A549 (cell line): ENCODE measurements at regions not wholly inside any gene's neighbourhood (a gene's known extent, or its start where the extent isn't known, plus 50 kb on each side); places are given as distances from the start of the nearest gene placed in this dataset.

Source experiments
- ATAC-seq, 2 experiments: fragments of 200-7000 bp in 1 of 2; fragments of >200 bp in 1 of 2; cut with Nextera tagmentation in 1 of 2; cut with Tn5 transposase in 1 of 2; 3 replicates each; pipeline versions ENCODE4 v1.8.0 to v1.9.1; 2018 to 2020; ENCODE audit warnings: mild to moderate bottlenecking in 1 of 2, moderate library complexity in 1 of 2
- CTCF ChIA-PET: fragments of 300-600 bp; sonication (Branson Sonifier 250); formaldehyde crosslinking; extraction: SDS; loops from one replicate; lab custom pipeline; 2021; ENCODE audit warnings: antibody characterized with exemption, inconsistent platforms; lab: Yijun Ruan, JAX
- POLR2A ChIA-PET: fragments of 350-600 bp; formaldehyde crosslinking; extraction: SDS; loops from one replicate; lab custom pipeline; 2021; ENCODE audit warnings: antibody characterized with exemption, inconsistent platforms; lab: Yijun Ruan, JAX
- DNase-seq, 2 experiments: peaks; one replicate each; pipeline versions ENCODE4 v3.0.0 to v3.0.0-alpha.2; 2011 to 2016; ENCODE audit warnings: low read depth in 1 of 2, low spot score in 1 of 2
- FAIRE-seq: peaks from 2 replicates; lab custom pipeline; 2011; peaks lifted over from hg19 to GRCh38; lab: Jason Lieb, UNC
- H3K27ac ChIP-seq, 2 experiments: fragments of >200 bp; sonication (Bioruptor Twin); formaldehyde crosslinking; 3 replicates each; pipeline ENCODE4 v1.5.1; 2016 to 2017
- H3K4me1 ChIP-seq: fragments of >200 bp; sonication (Bioruptor Twin); formaldehyde crosslinking; 3 replicates; pipeline ENCODE4 v1.6.1; 2016
- H3K4me2 ChIP-seq: fragments of >200 bp; sonication (Bioruptor Twin); formaldehyde crosslinking; 3 replicates; pipeline ENCODE4 v1.6.1; 2016
- H3K4me3 ChIP-seq: fragments of >200 bp; sonication (Bioruptor Twin); formaldehyde crosslinking; 3 replicates; pipeline ENCODE4 v1.5.1; 2016
- H3K9me3 ChIP-seq: fragments of >200 bp; sonication (Bioruptor Twin); formaldehyde crosslinking; 3 replicates; pipeline ENCODE4 v1.6.1; 2016
- CBX2 ChIP-seq: fragments of 200-600 bp; sonication (generic); IDR thresholded peaks from 2 replicates; pipeline ENCODE4 v1.6.1; 2016; ENCODE audit warnings: low read depth, mild to moderate bottlenecking, borderline replicate concordance
- CBX8 ChIP-seq: fragments of 200-600 bp; sonication (generic); IDR thresholded peaks from 2 replicates; pipeline ENCODE4 v1.6.1; 2016
- CHD2 ChIP-seq: fragments of 150-350 bp; IDR thresholded peaks from 2 replicates; pipeline ENCODE4 v1.6.1; 2014; ENCODE audit warnings: low read length; ENCODE audit not compliant: partially characterized antibody
- CHD4 ChIP-seq: fragments of 200-600 bp; sonication (generic); IDR thresholded peaks from 2 replicates; pipeline ENCODE4 v1.6.1; 2016; ENCODE audit warnings: antibody characterized with exemption, mild to moderate bottlenecking, borderline replicate concordance
- EHF ChIP-seq: fragments of 250-450 bp; sonication (Bioruptor Pico); IDR thresholded peaks from 2 replicates; pipeline ENCODE4 v1.5.0; 2020; ENCODE audit warnings: mild to moderate bottlenecking
- ESRRA ChIP-seq: fragments of 150-350 bp; IDR thresholded peaks from 2 replicates; pipeline ENCODE4 v1.6.1; 2014; ENCODE audit warnings: mild to moderate bottlenecking, low read length, borderline replicate concordance
- FOSB ChIP-seq: fragments of 250-450 bp; sonication (Bioruptor Pico); IDR thresholded peaks from 2 replicates; pipeline ENCODE4 v1.5.0; 2020; ENCODE audit warnings: mild to moderate bottlenecking, moderate library complexity
- FOXS1 ChIP-seq: fragments of 250-450 bp; sonication (Bioruptor Pico); IDR thresholded peaks from 2 replicates; pipeline ENCODE4 v1.5.0; 2020; ENCODE audit warnings: mild to moderate bottlenecking, moderate library complexity
- GATA3 ChIP-seq: IDR thresholded peaks from 2 replicates; pipeline ENCODE4 v1.6.1; 2012; ENCODE audit warnings: borderline replicate concordance
- HDAC2 ChIP-seq: fragments of 200-600 bp; sonication (generic); IDR thresholded peaks from 2 replicates; pipeline ENCODE4 v1.6.1; 2016
- HEYL ChIP-seq: fragments of 250-450 bp; sonication (Bioruptor Pico); IDR thresholded peaks from 2 replicates; pipeline ENCODE4 v1.8.0; 2021; ENCODE audit warnings: mild to moderate bottlenecking, moderate library complexity
- HOXA7 ChIP-seq: fragments of 250-450 bp; sonication (Bioruptor Pico); IDR thresholded peaks from 2 replicates; pipeline ENCODE4 v1.5.0; 2020; ENCODE audit warnings: mild to moderate bottlenecking, moderate library complexity
- HOXB13 ChIP-seq: fragments of 250-450 bp; sonication (Bioruptor Pico); IDR thresholded peaks from 2 replicates; pipeline ENCODE4 v1.5.0; 2020; ENCODE audit warnings: low read depth, mild to moderate bottlenecking, moderate library complexity
- JUN ChIP-seq, 2 experiments: fragments of >200 bp; sonication (Bioruptor Twin); formaldehyde crosslinking; IDR thresholded peaks; 2 replicates in 1 of 2; 3 replicates in 1 of 2; pipeline ENCODE4 v1.6.1; 2016 to 2017
- KDM1A ChIP-seq: fragments of 200-600 bp; sonication (generic); IDR thresholded peaks from 2 replicates; pipeline ENCODE4 v1.6.1; 2016; ENCODE audit warnings: low read depth, mild to moderate bottlenecking
- MAFK ChIP-seq: fragments of 450-650 bp; IDR thresholded peaks from 2 replicates; pipeline ENCODE4 v1.6.1; 2014; ENCODE audit not compliant: partially characterized antibody
- MYC ChIP-seq: IDR thresholded peaks from 2 replicates; pipeline ENCODE4 v1.6.1; 2012; ENCODE audit warnings: mild to moderate bottlenecking, inconsistent platforms, low read length, improper control_type of control experiment, borderline replicate concordance
- NFE2L2 ChIP-seq: fragments of 150-350 bp; conservative IDR thresholded peaks from 2 replicates; pipeline ENCODE4 v1.6.1; 2014; ENCODE audit warnings: low read length
- NPAS2 ChIP-seq: fragments of 250-450 bp; sonication (Bioruptor Pico); IDR thresholded peaks from 2 replicates; pipeline ENCODE4 v1.8.0; 2022; ENCODE audit warnings: mild to moderate bottlenecking, moderate library complexity, borderline replicate concordance
- NR3C1 ChIP-seq: fragments of >200 bp; sonication (Bioruptor Twin); formaldehyde crosslinking; IDR thresholded peaks from 3 replicates; pipeline ENCODE4 v1.6.1; 2017
- POLR2AphosphoS2 ChIP-seq: conservative IDR thresholded peaks from 2 replicates; pipeline ENCODE4 v1.6.1; 2012; ENCODE audit warnings: low read length, improper control_type of control experiment, inconsistent platforms
- RAD21 ChIP-seq, 2 experiments: fragments of >200 bp in 1 of 2; sonication (Bioruptor Twin) in 1 of 2; formaldehyde crosslinking in 1 of 2; IDR thresholded peaks in 1 of 2; conservative IDR thresholded peaks in 1 of 2; 2 replicates in 1 of 2; 3 replicates in 1 of 2; pipeline ENCODE4 v1.6.1; 2012 to 2018; ENCODE audit warnings: inconsistent platforms in 1 of 2
- RCOR1 ChIP-seq: fragments of 150-350 bp; IDR thresholded peaks from 2 replicates; pipeline ENCODE4 v1.6.1; 2014; ENCODE audit warnings: antibody characterized with exemption, low read length, low read depth
- RFX5 ChIP-seq: fragments of 450-650 bp; IDR thresholded peaks from 2 replicates; pipeline ENCODE4 v1.7.1; 2014; ENCODE audit warnings: antibody characterized with exemption, mild to moderate bottlenecking, moderate library complexity
- SMC3 ChIP-seq: fragments of >200 bp; sonication (Bioruptor Twin); formaldehyde crosslinking; IDR thresholded peaks from 3 replicates; pipeline ENCODE4 v1.6.1; 2018; ENCODE audit warnings: inconsistent platforms
- SREBF2 ChIP-seq: fragments of 450-650 bp; IDR thresholded peaks from 2 replicates; pipeline ENCODE4 v1.6.1; 2014; ENCODE audit warnings: mild to moderate bottlenecking, moderate library complexity
- TFCP2L1 ChIP-seq: fragments of 250-450 bp; sonication (Bioruptor Pico); IDR thresholded peaks from 2 replicates; pipeline ENCODE4 v1.5.0; 2021; ENCODE audit warnings: mild to moderate bottlenecking
- TP53 ChIP-seq: fragments of 250-450 bp; sonication (Bioruptor Pico); IDR thresholded peaks from 2 replicates; pipeline ENCODE4 v1.5.0; 2021; ENCODE audit warnings: mild to moderate bottlenecking, moderate library complexity
- ZFP36 ChIP-seq: fragments of 450-650 bp; IDR thresholded peaks from 2 replicates; pipeline ENCODE4 v1.6.1; 2014; ENCODE audit warnings: borderline replicate concordance; ENCODE audit not compliant: partially characterized antibody
- ZNF302 ChIP-seq: fragments of 250-450 bp; sonication (Bioruptor Pico); IDR thresholded peaks from 2 replicates; pipeline ENCODE4 v1.9.0; 2021; ENCODE audit warnings: inconsistent platforms, mild to moderate bottlenecking, moderate library complexity
- ZSCAN20 ChIP-seq: fragments of 250-450 bp; sonication (Bioruptor Pico); IDR thresholded peaks from 2 replicates; pipeline ENCODE4 v1.8.0; 2022; ENCODE audit warnings: mild to moderate bottlenecking, moderate library complexity
- WGBS: methylation state at CpG from one replicate; pipeline ENCODE4 v1.1.6; 2017; ENCODE audit errors: missing lambda C conversion rate; 5-methylcytosine and 5-hydroxymethylcytosine counted together
- TF ChIP-seq, protein P1 (sequence below): IDR thresholded peaks from 2 replicates; pipeline ENCODE4 v1.6.1; 2012
- TF ChIP-seq, protein P2 (sequence below): fragments of >200 bp; sonication (Bioruptor Twin); formaldehyde crosslinking; IDR thresholded peaks from 3 replicates; pipeline ENCODE4 v1.6.1; 2016
- TF ChIP-seq, protein P3 (sequence below): IDR thresholded peaks from 2 replicates; pipeline ENCODE4 v1.6.1; 2012; ENCODE audit warnings: low read depth, borderline replicate concordance
- TF ChIP-seq, protein P4 (sequence below): fragments of 450-650 bp; IDR thresholded peaks from 2 replicates; pipeline ENCODE4 v1.6.1; 2014; ENCODE audit warnings: antibody characterized with exemption
- TF ChIP-seq, protein P5 (sequence below): fragments of 250-450 bp; sonication (Bioruptor Pico); IDR thresholded peaks from 2 replicates; pipeline ENCODE4 v1.5.0; 2021; ENCODE audit warnings: mild to moderate bottlenecking, moderate library complexity, borderline replicate concordance
- TF ChIP-seq, protein P6 (sequence below): fragments of 150-350 bp; IDR thresholded peaks from 2 replicates; pipeline ENCODE4 v1.6.1; 2014; ENCODE audit warnings: low read depth, mild to moderate bottlenecking, low read length
- TF ChIP-seq, protein P7 (sequence below): IDR thresholded peaks from 2 replicates; pipeline ENCODE4 v1.6.1; 2012

DNA sequence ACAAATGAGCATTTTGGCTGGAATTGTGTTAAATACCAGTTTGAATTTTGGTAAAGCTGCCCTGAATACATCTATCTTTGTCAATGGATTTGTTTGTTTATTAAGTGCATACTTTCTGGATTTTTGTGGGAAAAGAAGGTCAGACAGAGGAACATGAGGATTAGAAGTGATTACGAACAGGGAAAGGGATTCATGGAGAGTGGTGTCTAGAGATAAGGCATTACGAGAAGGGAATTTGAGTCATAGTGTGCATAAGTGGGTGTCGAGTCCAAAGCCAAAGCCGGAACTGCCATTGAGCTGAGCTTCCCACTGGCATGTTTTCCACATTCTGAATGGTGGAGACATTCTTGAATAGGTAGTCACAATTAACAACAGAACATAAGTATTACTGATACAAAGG, 68.9 kb upstream of the EFEMP1 start:
- CTCF ChIA-PET: interaction anchor here (0.8 to 3.9 kb wide), 8 partner anchors 15 to 221 kb away, joined by 3 to 13 read pairs (median 4); no protein-coding TSS in a partner anchor
- no peaks in the 10 kb centered on the region for H3K9me3 ChIP-seq
- peak overlapping the region; percentile 45 for H3K4me2 ChIP-seq
- no peak overlapping the region for H3K4me3 ChIP-seq
- H3K4me1 ChIP-seq: peaks cover 40% of the 10 kb centered on the region
- H3K27ac ChIP-seq: peak overlapping the region; percentile 57 to 75
- 2% methylated on average over 4 of the region's 4 CpGs for WGBS
- peak; percentile 30 to 88 for DNase-seq
- ATAC-seq: peak; percentile 86 to 97
- POLR2A ChIA-PET: interaction anchor here (0.6 to 1.0 kb wide), 2 partner anchors 221 to 290 kb away, joined by 5 read pairs; no protein-coding TSS in a partner anchor
- peak; percentile 80 for FAIRE-seq
- TF ChIP-seq RCOR1 (no peak), ZSCAN20 (CRISPR knock-in tag) (no peak), CHD4 (no peak), HOXB13 (CRISPR knock-in tag) (no peak), FOSB (no peak), HOXA7 (no peak), MAFK (no peak), NFE2L2 (no peak), ZFP36 (no peak), SMC3 (no peak), HEYL (CRISPR knock-in tag) (no peak), SREBF2 (no peak), HDAC2 (no peak), RAD21 (conservative IDR thresholded peaks at IDR 0.05 in 1 of 2, IDR thresholded peaks at IDR 0.05 in 1 of 2) (peak; percentile 2 to 26; a peak in 1 of 5 replicates), CBX8 (no peak), NPAS2 (no peak), CHD2 (no peak), RFX5 (no peak), ESRRA (no peak), FOXS1 (CRISPR knock-in tag) (peak; percentile 49; the same call in 1 of the 2 replicates), TFCP2L1 (CRISPR knock-in tag) (no peak), EHF (CRISPR knock-in tag) (no peak), TP53 (CRISPR knock-in tag) (no peak), POLR2AphosphoS2 (no peak), NR3C1 (no peak), CBX2 (no peak), ZNF302 (CRISPR knock-in tag) (no peak), MYC (no peak), KDM1A (no peak), JUN (IDR thresholded peaks at IDR 0.05) (peak; percentile 60 to 75; a peak in 4 of 5 replicates), GATA3 (peak; percentile 99)
- TF ChIP-seq, protein P1, sequence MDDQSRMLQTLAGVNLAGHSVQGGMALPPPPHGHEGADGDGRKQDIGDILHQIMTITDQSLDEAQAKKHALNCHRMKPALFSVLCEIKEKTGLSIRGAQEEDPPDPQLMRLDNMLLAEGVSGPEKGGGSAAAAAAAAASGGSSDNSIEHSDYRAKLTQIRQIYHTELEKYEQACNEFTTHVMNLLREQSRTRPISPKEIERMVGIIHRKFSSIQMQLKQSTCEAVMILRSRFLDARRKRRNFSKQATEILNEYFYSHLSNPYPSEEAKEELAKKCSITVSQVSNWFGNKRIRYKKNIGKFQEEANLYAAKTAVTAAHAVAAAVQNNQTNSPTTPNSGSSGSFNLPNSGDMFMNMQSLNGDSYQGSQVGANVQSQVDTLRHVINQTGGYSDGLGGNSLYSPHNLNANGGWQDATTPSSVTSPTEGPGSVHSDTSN: 0 out of 2 replicates have a peak, but pooled peaks have one; percentile 18
- TF ChIP-seq, protein P2, sequence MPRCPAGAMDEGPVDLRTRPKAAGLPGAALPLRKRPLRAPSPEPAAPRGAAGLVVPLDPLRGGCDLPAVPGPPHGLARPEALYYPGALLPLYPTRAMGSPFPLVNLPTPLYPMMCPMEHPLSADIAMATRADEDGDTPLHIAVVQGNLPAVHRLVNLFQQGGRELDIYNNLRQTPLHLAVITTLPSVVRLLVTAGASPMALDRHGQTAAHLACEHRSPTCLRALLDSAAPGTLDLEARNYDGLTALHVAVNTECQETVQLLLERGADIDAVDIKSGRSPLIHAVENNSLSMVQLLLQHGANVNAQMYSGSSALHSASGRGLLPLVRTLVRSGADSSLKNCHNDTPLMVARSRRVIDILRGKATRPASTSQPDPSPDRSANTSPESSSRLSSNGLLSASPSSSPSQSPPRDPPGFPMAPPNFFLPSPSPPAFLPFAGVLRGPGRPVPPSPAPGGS: peak; percentile 59; the same call in 1 of the 3 replicates
- TF ChIP-seq, protein P3, sequence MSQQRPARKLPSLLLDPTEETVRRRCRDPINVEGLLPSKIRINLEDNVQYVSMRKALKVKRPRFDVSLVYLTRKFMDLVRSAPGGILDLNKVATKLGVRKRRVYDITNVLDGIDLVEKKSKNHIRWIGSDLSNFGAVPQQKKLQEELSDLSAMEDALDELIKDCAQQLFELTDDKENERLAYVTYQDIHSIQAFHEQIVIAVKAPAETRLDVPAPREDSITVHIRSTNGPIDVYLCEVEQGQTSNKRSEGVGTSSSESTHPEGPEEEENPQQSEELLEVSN: no peak
- TF ChIP-seq, protein P4, sequence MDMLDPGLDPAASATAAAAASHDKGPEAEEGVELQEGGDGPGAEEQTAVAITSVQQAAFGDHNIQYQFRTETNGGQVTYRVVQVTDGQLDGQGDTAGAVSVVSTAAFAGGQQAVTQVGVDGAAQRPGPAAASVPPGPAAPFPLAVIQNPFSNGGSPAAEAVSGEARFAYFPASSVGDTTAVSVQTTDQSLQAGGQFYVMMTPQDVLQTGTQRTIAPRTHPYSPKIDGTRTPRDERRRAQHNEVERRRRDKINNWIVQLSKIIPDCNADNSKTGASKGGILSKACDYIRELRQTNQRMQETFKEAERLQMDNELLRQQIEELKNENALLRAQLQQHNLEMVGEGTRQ: no peak
- TF ChIP-seq, protein P5, sequence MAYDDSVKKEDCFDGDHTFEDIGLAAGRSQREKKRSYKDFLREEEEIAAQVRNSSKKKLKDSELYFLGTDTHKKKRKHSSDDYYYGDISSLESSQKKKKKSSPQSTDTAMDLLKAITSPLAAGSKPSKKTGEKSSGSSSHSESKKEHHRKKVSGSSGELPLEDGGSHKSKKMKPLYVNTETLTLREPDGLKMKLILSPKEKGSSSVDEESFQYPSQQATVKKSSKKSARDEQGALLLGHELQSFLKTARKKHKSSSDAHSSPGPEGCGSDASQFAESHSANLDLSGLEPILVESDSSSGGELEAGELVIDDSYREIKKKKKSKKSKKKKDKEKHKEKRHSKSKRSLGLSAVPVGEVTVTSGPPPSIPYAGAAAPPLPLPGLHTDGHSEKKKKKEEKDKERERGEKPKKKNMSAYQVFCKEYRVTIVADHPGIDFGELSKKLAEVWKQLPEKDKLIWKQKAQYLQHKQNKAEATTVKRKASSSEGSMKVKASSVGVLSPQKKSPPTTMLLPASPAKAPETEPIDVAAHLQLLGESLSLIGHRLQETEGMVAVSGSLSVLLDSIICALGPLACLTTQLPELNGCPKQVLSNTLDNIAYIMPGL (CRISPR knock-in tag): no peak
- TF ChIP-seq, protein P6, sequence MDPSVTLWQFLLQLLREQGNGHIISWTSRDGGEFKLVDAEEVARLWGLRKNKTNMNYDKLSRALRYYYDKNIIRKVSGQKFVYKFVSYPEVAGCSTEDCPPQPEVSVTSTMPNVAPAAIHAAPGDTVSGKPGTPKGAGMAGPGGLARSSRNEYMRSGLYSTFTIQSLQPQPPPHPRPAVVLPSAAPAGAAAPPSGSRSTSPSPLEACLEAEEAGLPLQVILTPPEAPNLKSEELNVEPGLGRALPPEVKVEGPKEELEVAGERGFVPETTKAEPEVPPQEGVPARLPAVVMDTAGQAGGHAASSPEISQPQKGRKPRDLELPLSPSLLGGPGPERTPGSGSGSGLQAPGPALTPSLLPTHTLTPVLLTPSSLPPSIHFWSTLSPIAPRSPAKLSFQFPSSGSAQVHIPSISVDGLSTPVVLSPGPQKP: no peak
- TF ChIP-seq, protein P7, sequence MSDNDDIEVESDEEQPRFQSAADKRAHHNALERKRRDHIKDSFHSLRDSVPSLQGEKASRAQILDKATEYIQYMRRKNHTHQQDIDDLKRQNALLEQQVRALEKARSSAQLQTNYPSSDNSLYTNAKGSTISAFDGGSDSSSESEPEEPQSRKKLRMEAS: peak; percentile 78
